ENCODE measurements at regions not wholly inside any gene's neighbourhood (a gene's known extent, or its start where the extent isn't known, plus 50 kb on each side); places are given as distances from the start of the nearest gene placed in this dataset.
"Not testable (repeated sequence)": the region's sequence is repeated elsewhere in the genome, so short reads cannot be mapped to it uniquely, and the experiment has no call there.

- ATAC-seq (ENCODE audit: low FRiP score), result no peak
- TF ChIP-seq, protein P1, sequence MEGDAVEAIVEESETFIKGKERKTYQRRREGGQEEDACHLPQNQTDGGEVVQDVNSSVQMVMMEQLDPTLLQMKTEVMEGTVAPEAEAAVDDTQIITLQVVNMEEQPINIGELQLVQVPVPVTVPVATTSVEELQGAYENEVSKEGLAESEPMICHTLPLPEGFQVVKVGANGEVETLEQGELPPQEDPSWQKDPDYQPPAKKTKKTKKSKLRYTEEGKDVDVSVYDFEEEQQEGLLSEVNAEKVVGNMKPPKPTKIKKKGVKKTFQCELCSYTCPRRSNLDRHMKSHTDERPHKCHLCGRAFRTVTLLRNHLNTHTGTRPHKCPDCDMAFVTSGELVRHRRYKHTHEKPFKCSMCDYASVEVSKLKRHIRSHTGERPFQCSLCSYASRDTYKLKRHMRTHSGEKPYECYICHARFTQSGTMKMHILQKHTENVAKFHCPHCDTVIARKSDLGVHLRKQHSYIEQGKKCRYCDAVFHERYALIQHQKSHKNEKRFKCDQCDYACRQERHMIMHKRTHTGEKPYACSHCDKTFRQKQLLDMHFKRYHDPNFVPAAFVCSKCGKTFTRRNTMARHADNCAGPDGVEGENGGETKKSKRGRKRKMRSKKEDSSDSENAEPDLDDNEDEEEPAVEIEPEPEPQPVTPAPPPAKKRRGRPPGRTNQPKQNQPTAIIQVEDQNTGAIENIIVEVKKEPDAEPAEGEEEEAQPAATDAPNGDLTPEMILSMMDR (IDR thresholded peaks at IDR 0.05), result no peak
- DNase-seq (ENCODE audit: low spot score), result no peak
Observed at GRCh38 chr13:80074811-80075210, 266.1 kb downstream of the SPRY2 start.

- DNase-seq (ENCODE audit: low spot score) (no peak), ATAC-seq (ENCODE audit: low FRiP score) (no peak)
- TF ChIP-seq, protein P1 (IDR thresholded peaks at IDR 0.05), result no peak
Observed at GRCh38 chr13:80074143-80074752, 266.7 kb downstream of the SPRY2 start.

DNA sequence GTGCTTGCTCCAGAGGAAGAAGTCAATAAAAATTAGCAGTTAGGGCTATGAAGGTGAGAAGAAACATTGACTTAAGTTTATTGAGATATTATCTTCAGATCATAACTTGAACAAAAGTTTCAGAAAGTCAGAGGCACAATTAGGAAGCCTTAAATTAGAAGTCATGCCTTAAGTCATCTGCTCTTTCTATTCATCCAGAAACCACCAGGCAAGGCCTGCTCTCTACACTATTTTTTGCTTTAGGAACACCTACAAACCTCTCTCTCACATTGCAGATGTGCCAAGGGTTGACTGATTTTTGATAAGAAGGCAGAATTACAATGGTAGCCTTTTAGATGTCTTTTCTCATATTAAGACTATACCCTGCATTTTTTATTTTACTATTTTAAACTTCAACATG, 268.7 kb downstream of the SPRY2 start:
- TF ChIP-seq, protein P1 (IDR thresholded peaks at IDR 0.05), result no peak
- no peak for DNase-seq (ENCODE audit: low spot score)
- ATAC-seq (ENCODE audit: low FRiP score), result no peak

GRCh38 chr13:80070024-80070703, 270.8 kb downstream of the SPRY2 start:
- no peak for DNase-seq (ENCODE audit: low spot score)
- TF ChIP-seq, protein P1 (IDR thresholded peaks at IDR 0.05), result no peak
- ATAC-seq (ENCODE audit: low FRiP score), result no peak

GRCh38 chr13:80069374-80069773, 271.6 kb downstream of the SPRY2 start:
- DNase-seq (ENCODE audit: low spot score) (no peak), ATAC-seq (ENCODE audit: low FRiP score) (no peak)
- TF ChIP-seq, protein P1 (IDR thresholded peaks at IDR 0.05), result no peak

DNA sequence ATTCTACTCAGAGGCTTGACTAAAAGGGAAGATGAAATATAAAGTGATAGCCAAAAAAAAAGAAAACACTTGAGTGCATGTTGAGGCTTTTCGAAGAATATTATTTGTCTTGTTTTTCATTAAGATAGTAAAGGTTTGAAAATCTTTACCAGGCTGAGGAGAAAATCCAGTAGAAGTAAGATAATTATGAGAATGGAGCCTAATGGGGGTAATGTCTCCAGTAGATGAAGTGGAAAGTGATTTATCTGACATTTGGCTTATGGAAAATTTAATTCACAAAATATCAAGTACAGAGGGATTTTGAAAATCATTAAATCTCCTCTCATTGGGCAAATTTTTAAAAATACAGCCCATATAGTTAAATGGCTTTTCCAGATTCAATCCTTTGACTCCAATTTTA, 274.9 kb downstream of the SPRY2 start:
- ATAC-seq (ENCODE audit: low FRiP score) (no peak), DNase-seq (ENCODE audit: low spot score) (no peak)
- TF ChIP-seq, protein P1 (IDR thresholded peaks at IDR 0.05), result no peak

DNA sequence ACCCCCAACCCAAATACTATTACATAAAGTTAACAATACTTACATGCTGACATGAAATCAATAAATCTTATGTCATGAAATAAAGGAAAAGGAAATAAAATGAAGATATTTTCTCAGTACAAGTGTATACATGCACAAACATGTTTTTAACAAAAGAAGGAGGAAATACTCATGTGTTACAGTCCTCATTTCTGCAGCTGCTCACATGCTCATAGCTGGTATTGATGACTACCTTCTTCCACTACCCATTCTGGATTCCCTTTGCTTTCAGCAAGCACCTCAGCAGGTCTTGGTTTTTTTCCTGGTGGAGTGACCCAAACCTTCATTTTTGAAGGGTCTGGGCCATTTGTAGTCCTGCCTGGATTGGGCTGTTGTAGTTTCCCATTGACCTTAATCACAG, 278.5 kb downstream of the SPRY2 start:
- not testable (repeated sequence) for DNase-seq (ENCODE audit: low spot score); ATAC-seq (ENCODE audit: low FRiP score)

Data from omental fat pad (tissue), 3 donors.